Gastrocnemius medialis (tissue), 4 donors: ENCODE measurements at regions not wholly inside any gene's neighbourhood (a gene's known extent, or its start where the extent isn't known, plus 50 kb on each side); places are given as distances from the start of the nearest gene placed in this dataset.

Experiments used
- CTCF ChIP-seq, 5 experiments: fragments of 450-650 bp in 3 of 5; fragments of 200-600 bp in 2 of 5; sonication (generic) in 2 of 5; IDR thresholded peaks in 4 of 5; conservative IDR thresholded peaks in 1 of 5; 1 replicate in 4 of 5; 2 replicates in 1 of 5; pipeline ENCODE4 v1.5.1; 2016 to 2019; ENCODE audit warnings: antibody characterized with exemption in 5 of 5, mild to moderate bottlenecking in 3 of 5, moderate library complexity in 3 of 5
- POLR2A ChIP-seq, 2 donors: fragments of 450-650 bp; IDR thresholded peaks; one replicate each; pipeline ENCODE4 v1.6.1; 2017; ENCODE audit warnings: antibody characterized with exemption in 2 of 2, mild to moderate bottlenecking in 2 of 2, moderate library complexity in 2 of 2

GRCh38 chr1:208965351-208965750 lies 618.2 kb upstream of the CAMK1G start:
- TF ChIP-seq CTCF (IDR thresholded peaks at IDR 0.05 in 4 of 5, conservative IDR thresholded peaks at IDR 0.05 in 1 of 5) (no peak), POLR2A (IDR thresholded peaks at IDR 0.05) (no peak)
